GM21526 (cell line): ENCODE measurements at regions not wholly inside any gene's neighbourhood (a gene's known extent, or its start where the extent isn't known, plus 50 kb on each side); places are given as distances from the start of the nearest gene placed in this dataset.

Experiments used
- ATAC-seq: cut with Tn5 transposase; IDR thresholded peaks from one replicate; pipeline ENCODE4 v1.9.1; 2021; ENCODE audit warnings: moderate library complexity; ENCODE audit not compliant: unreplicated experiment, low FRiP score

GRCh38 chr4:112007391-112007790, 137.9 kb upstream of the FAM241A start:
- no peak for ATAC-seq

- ATAC-seq = no peak
Measured at GRCh38 chr4:112015960-112016359, 129.3 kb upstream of the FAM241A start.

- ATAC-seq = no peak
Measured at GRCh38 chr4:112023402-112023950, 121.8 kb upstream of the FAM241A start.

- ATAC-seq = no peak
Measured at GRCh38 chr4:112026058-112026457, 119.2 kb upstream of the FAM241A start.

- no peak for ATAC-seq
Measured at GRCh38 chr4:112029771-112030171, 115.5 kb upstream of the FAM241A start.

- ATAC-seq = peak; percentile 53
Measured at GRCh38 chr4:112031712-112032328, 113.4 kb upstream of the FAM241A start.

GRCh38 chr4:112036886-112037285, 108.4 kb upstream of the FAM241A start:
- ATAC-seq = no peak

GRCh38 chr4:112038861-112039260, 106.4 kb upstream of the FAM241A start:
- ATAC-seq = no peak

GRCh38 chr4:112049119-112049518, 96.1 kb upstream of the FAM241A start:
- peak; percentile 81 for ATAC-seq

GRCh38 chr4:112053825-112054350, 91.4 kb upstream of the FAM241A start:
- ATAC-seq = no peak

GRCh38 chr4:112055100-112055499, 90.2 kb upstream of the FAM241A start:
- ATAC-seq = no peak

GRCh38 chr4:112057470-112057869, 87.8 kb upstream of the FAM241A start:
- no peak for ATAC-seq

GRCh38 chr4:112058433-112058832, 86.8 kb upstream of the FAM241A start:
- no peak for ATAC-seq

GRCh38 chr4:112060212-112060611, 85.0 kb upstream of the FAM241A start:
- no peak for ATAC-seq

GRCh38 chr4:112061207-112061817, 83.9 kb upstream of the FAM241A start:
- no peak for ATAC-seq

- no peak for ATAC-seq
Measured at GRCh38 chr4:112063260-112063659, 82.0 kb upstream of the FAM241A start.

- no peak for ATAC-seq
Measured at GRCh38 chr4:112069110-112069509, 76.1 kb upstream of the FAM241A start.

GRCh38 chr4:112073181-112073580, 72.1 kb upstream of the FAM241A start:
- no peak for ATAC-seq

GRCh38 chr4:112075129-112075753, 70.0 kb upstream of the FAM241A start:
- peak; percentile 76 for ATAC-seq

- ATAC-seq = no peak
Measured at GRCh38 chr4:112075906-112076305, 69.3 kb upstream of the FAM241A start.

- no peak for ATAC-seq
Measured at GRCh38 chr4:112076919-112077608, 68.2 kb upstream of the FAM241A start.
